ENCODE measurements at regions not wholly inside any gene's neighbourhood (a gene's known extent, or its start where the extent isn't known, plus 50 kb on each side); places are given as distances from the start of the nearest gene placed in this dataset.
"Not testable (repeated sequence)": the region's sequence is repeated elsewhere in the genome, so short reads cannot be mapped to it uniquely, and the experiment has no call there.

GRCh38 chr14:85175556-85175955 is 354.4 kb upstream of the FLRT2 start:
- peak; percentile 98 for FAIRE-seq
- TF ChIP-seq CTCF (IDR thresholded peaks at IDR 0.05; ENCODE audit: insufficient read depth, missing control alignments): no peak
- DNase-seq (ENCODE audit: insufficient read length, low spot score): no peak

- DNase-seq (ENCODE audit: insufficient read length, low spot score) (no peak), FAIRE-seq (no peak)
- no peak for TF ChIP-seq CTCF (IDR thresholded peaks at IDR 0.05; ENCODE audit: insufficient read depth, missing control alignments)
Measured at GRCh38 chr14:85178864-85179263, 351.1 kb upstream of the FLRT2 start.

GRCh38 chr14:85180876-85181275 is 349.1 kb upstream of the FLRT2 start:
- FAIRE-seq: no peak
- no peak for DNase-seq (ENCODE audit: insufficient read length, low spot score)
- TF ChIP-seq CTCF (IDR thresholded peaks at IDR 0.05; ENCODE audit: insufficient read depth, missing control alignments): no peak

GRCh38 chr14:85182282-85182681 is 347.7 kb upstream of the FLRT2 start:
- DNase-seq (ENCODE audit: insufficient read length, low spot score): no peak
- no peak for FAIRE-seq
- no peak for TF ChIP-seq CTCF (IDR thresholded peaks at IDR 0.05; ENCODE audit: insufficient read depth, missing control alignments)

- DNase-seq (ENCODE audit: insufficient read length, low spot score): no peak
- no peak for TF ChIP-seq CTCF (IDR thresholded peaks at IDR 0.05; ENCODE audit: insufficient read depth, missing control alignments)
- no peak for FAIRE-seq
Measured at GRCh38 chr14:85186082-85186481, 343.9 kb upstream of the FLRT2 start.

- peak; percentile 16 for FAIRE-seq
- DNase-seq (ENCODE audit: insufficient read length, low spot score): no peak
Measured at GRCh38 chr14:85187521-85187920, 342.4 kb upstream of the FLRT2 start.

GRCh38 chr14:85188836-85189235 is 341.1 kb upstream of the FLRT2 start:
- FAIRE-seq (no peak), DNase-seq (ENCODE audit: insufficient read length, low spot score) (no peak)
- no peak for TF ChIP-seq CTCF (IDR thresholded peaks at IDR 0.05; ENCODE audit: insufficient read depth, missing control alignments)

More at GRCh38 chr14:85187521-85187920, 342.4 kb upstream of the FLRT2 start:
- TF ChIP-seq CTCF (IDR thresholded peaks at IDR 0.05; ENCODE audit: insufficient read depth, missing control alignments): no peak

- FAIRE-seq; DNase-seq (ENCODE audit: insufficient read length, low spot score): not testable (repeated sequence)
Measured at GRCh38 chr14:85189253-85189652, 340.7 kb upstream of the FLRT2 start.
